ENCODE measurements at regions not wholly inside any gene's neighbourhood (a gene's known extent, or its start where the extent isn't known, plus 50 kb on each side); places are given as distances from the start of the nearest gene placed in this dataset.

DNA sequence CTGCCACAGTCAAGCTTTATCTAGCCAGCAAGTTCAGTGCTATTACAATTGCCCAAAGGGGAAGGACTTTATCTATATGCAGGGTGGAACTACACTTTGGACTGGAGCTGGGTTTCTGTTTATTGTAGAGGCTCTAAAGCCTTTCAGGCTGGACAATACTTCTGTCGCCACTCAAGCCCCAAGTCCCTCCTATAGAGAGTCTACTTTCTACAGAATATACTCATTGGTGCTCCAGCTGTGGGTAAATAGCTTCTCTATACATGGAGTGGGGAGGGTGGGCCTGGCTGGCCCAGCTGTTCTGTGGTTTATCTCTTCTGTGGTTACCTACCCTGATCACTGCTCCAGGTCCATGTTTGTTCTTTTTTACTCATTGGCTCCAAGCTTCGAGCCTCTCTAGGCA, 151.8 kb upstream of the MYLIP start:
- TF ChIP-seq EZH2phosphoT487 (IDR thresholded peaks at IDR 0.05; ENCODE audit: insufficient read depth, low read depth) (no peak), EZH2 (IDR thresholded peaks at IDR 0.05; ENCODE audit: insufficient read depth, poor library complexity, severe bottlenecking) (no peak)

All from GM23248 (cell line).